ENCODE measurements at regions not wholly inside any gene's neighbourhood (a gene's known extent, or its start where the extent isn't known, plus 50 kb on each side); places are given as distances from the start of the nearest gene placed in this dataset.

DNA sequence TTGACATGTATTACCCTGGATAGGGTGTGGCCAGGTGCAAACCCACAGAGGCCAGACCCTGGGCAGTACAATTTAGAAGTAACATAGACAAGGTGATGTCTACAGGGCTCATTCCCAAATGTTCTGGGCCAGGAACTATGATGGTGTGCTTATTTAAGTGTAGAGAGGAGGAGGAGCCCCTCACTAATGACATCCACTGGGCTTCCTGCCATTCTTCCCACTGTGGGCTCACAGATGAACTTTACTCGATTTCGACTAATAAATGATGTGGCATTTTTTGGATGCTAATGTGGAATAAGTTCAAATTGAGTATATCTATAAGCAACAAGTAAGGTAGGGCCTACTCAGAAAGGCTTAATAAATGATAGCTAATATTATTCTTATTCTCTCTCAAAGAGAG lies 280.9 kb upstream of the BOD1L1 start:
- CTCF ChIA-PET (ENCODE audit: partially characterized antibody), result interaction anchor here (0.6 to 4.0 kb wide), 3 partner anchors 12 to 253 kb away, joined by 3 to 27 read pairs (median 5); no protein-coding TSS in a partner anchor
- no peak for FAIRE-seq
- H4K91ac ChIP-seq (replicated peaks; ENCODE audit: insufficient read length, low read length), result no peak overlapping the region
- H3K23me2 ChIP-seq (ENCODE audit: low read depth, low read length), result no peaks in the 10 kb centered on the region
- H2BK12ac ChIP-seq (ENCODE audit: low read depth, low read length), result no peak overlapping the region
- no peak overlapping the region for H3K4me2 ChIP-seq (ENCODE audit: insufficient read depth in 1 of 2, low read depth in 2 of 2, low read length in 2 of 2)
- H3K4ac ChIP-seq (replicated peaks; ENCODE audit: insufficient read length, low read depth, low read length), result no peak overlapping the region
- H4K5ac ChIP-seq (ENCODE audit: insufficient read length, low read depth, low read length), result no peak overlapping the region
- H4K8ac ChIP-seq (ENCODE audit: extremely low read depth, insufficient read depth, low read length), result no peak overlapping the region
- no peak overlapping the region for H2BK5ac ChIP-seq (ENCODE audit: low read depth, low read length)
- no peaks in the 10 kb centered on the region for H3K9me3 ChIP-seq (ENCODE audit: insufficient read depth in 2 of 2, low read depth in 1 of 2, low read length in 1 of 2)
- H2BK20ac ChIP-seq (ENCODE audit: low read length), result no peak overlapping the region
- H2BK120ac ChIP-seq (replicated peaks; ENCODE audit: low read depth, low read length), result no peak overlapping the region
- no peak overlapping the region for H3K14ac ChIP-seq (ENCODE audit: insufficient read length)
- TF ChIP-seq SP1 (IDR thresholded peaks at IDR 0.05; ENCODE audit: low read depth, low read length), result no peak
- no peak for TF ChIP-seq CBX5 (IDR thresholded peaks at IDR 0.05; ENCODE audit: low read depth, low read length)
- TF ChIP-seq SP4 (IDR thresholded peaks at IDR 0.05; ENCODE audit: low read length), result no peak
- TF ChIP-seq RFX5 (IDR thresholded peaks at IDR 0.05; ENCODE audit: borderline replicate concordance, low read depth, low read length), result no peak
- no peak for TF ChIP-seq SRF (IDR thresholded peaks at IDR 0.05; ENCODE audit: low read depth, low read length)
- no peak for TF ChIP-seq ATF2 (IDR thresholded peaks at IDR 0.05; ENCODE audit: low read length)
- no peak for TF ChIP-seq GABPA (IDR thresholded peaks at IDR 0.05; ENCODE audit: borderline replicate concordance, insufficient read depth, low read length)
- TF ChIP-seq NRF1 (IDR thresholded peaks at IDR 0.05; ENCODE audit: low read depth, low read length), result no peak
- no peak for TF ChIP-seq BACH1 (IDR thresholded peaks at IDR 0.05; ENCODE audit: low read length)
- no peak for TF ChIP-seq KDM4A (IDR thresholded peaks at IDR 0.05; ENCODE audit: low read depth, low read length, severe bottlenecking)
- no peak for TF ChIP-seq TBP (IDR thresholded peaks at IDR 0.05; ENCODE audit: low read depth, low read length)
- TF ChIP-seq, protein P1, sequence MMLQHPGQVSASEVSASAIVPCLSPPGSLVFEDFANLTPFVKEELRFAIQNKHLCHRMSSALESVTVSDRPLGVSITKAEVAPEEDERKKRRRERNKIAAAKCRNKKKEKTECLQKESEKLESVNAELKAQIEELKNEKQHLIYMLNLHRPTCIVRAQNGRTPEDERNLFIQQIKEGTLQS (IDR thresholded peaks at IDR 0.05; ENCODE audit: insufficient read depth, low read depth, low read length), result no peak
- TF ChIP-seq SIN3A (conservative IDR thresholded peaks at IDR 0.05 in 1 of 2, IDR thresholded peaks at IDR 0.05 in 1 of 2; ENCODE audit: low read depth in 1 of 2, low read length in 2 of 2), result no peak
- no peak overlapping the region for H2AK5ac ChIP-seq (ENCODE audit: low read depth, low read length)
- no peaks in the 10 kb centered on the region for H3K79me2 ChIP-seq (ENCODE audit: control insufficient read depth in 1 of 2, insufficient read depth in 2 of 2, low read length in 2 of 2)
- no peak for DNase-seq (ENCODE audit: low read depth in 1 of 2, low spot score in 2 of 2)
- no peaks in the 10 kb centered on the region for H3K36me3 ChIP-seq (ENCODE audit: control insufficient read depth in 2 of 4, insufficient read depth in 4 of 4, low read length in 3 of 4)
- no peaks in the 10 kb centered on the region for H3K27me3 ChIP-seq (replicated peaks in 1 of 4; ENCODE audit: control insufficient read depth in 3 of 4, extremely low read depth in 1 of 4, insufficient read depth in 3 of 4, low read length in 3 of 4)
- no peaks in the 10 kb centered on the region for H3K4me1 ChIP-seq (replicated peaks in 1 of 4; ENCODE audit: control insufficient read depth in 3 of 4, insufficient read depth in 4 of 4, low read length in 3 of 4)
- no peak overlapping the region for H3K9ac ChIP-seq (replicated peaks in 1 of 4; ENCODE audit: extremely low read depth in 1 of 4, low read depth in 3 of 4, low read length in 3 of 4)
- H3K79me1 ChIP-seq (ENCODE audit: low read depth, low read length), result no peaks in the 10 kb centered on the region
- no peaks in the 10 kb centered on the region for H4K20me1 ChIP-seq (replicated peaks in 1 of 2; ENCODE audit: control insufficient read depth in 1 of 2, insufficient read depth in 2 of 2, low read length in 2 of 2)
- 92% methylated on average over 2 of the region's 2 CpGs; no CpG with 5 or more reads in 1 of the 2 experiments for WGBS, 2 experiments (ENCODE audit: extremely low coverage in 1 of 2, insufficient coverage in 1 of 2, insufficient read length in 1 of 2, insufficient replicate concordance in 2 of 2, low coverage in 1 of 2, low lambda C conversion rate in 2 of 2, missing lambda C conversion rate in 1 of 2)
- H2BK15ac ChIP-seq (ENCODE audit: low read length), result no peak overlapping the region
- H2AFZ ChIP-seq (ENCODE audit: low read length), result no peak overlapping the region
- H3K4me3 ChIP-seq (ENCODE audit: extremely low read depth in 1 of 4, insufficient read depth in 2 of 4, low read depth in 3 of 4, low read length in 4 of 4), result no peak overlapping the region
- POLR2A ChIA-PET (ENCODE audit: partially characterized antibody), result no interaction called here
- no peak overlapping the region for H3K23ac ChIP-seq (ENCODE audit: insufficient read length)
- no peak overlapping the region for H3K56ac ChIP-seq (replicated peaks; ENCODE audit: insufficient read length, low read depth, low read length)
- H3K27ac ChIP-seq (ENCODE audit: low read depth, low read length), result no peak overlapping the region
- no peak overlapping the region for H3K18ac ChIP-seq (ENCODE audit: extremely low read depth, low read length)

All from H1 (cell line).